GM23338 (cell line): ENCODE measurements at regions not wholly inside any gene's neighbourhood (a gene's known extent, or its start where the extent isn't known, plus 50 kb on each side); places are given as distances from the start of the nearest gene placed in this dataset.

Source experiments
- ATAC-seq: fragments of 200-7000 bp; cut with Tn5 transposase; 3 replicates; pipeline ENCODE4 v1.9.1; 2020
- DNase-seq: peaks from one replicate; pipeline ENCODE4 v3.0.0-alpha.2; 2015; ENCODE audit warnings: low spot score
- H2AFZ ChIP-seq: fragments of 200-600 bp; sonication (generic); 2 replicates; pipeline ENCODE4 v1.8.0; 2016; ENCODE audit warnings: antibody characterized with exemption, mild to moderate bottlenecking, moderate library complexity
- H3F3A ChIP-seq: fragments of 200-600 bp; sonication (generic); replicated peaks from 2 replicates; pipeline ENCODE4 v1.8.0; 2017; ENCODE audit warnings: antibody characterized with exemption, mixed run types, low read depth
- H3K27ac ChIP-seq: fragments of 200-600 bp; sonication (generic); 2 replicates; pipeline ENCODE4 v1.6.1; 2016; ENCODE audit warnings: low read depth
- H3K27me3 ChIP-seq: fragments of 200-600 bp; sonication (generic); 2 replicates; pipeline ENCODE4 v1.8.0; 2016; ENCODE audit warnings: mild to moderate bottlenecking, mixed run types, moderate library complexity; ENCODE audit not compliant: insufficient read depth
- H3K36me3 ChIP-seq: fragments of 200-600 bp; sonication (generic); 2 replicates; pipeline ENCODE4 v1.8.0; 2016; ENCODE audit warnings: mild to moderate bottlenecking; ENCODE audit not compliant: insufficient read depth
- H3K4me1 ChIP-seq: fragments of 200-600 bp; sonication (generic); 2 replicates; pipeline ENCODE4 v1.8.0; 2016; ENCODE audit warnings: mild to moderate bottlenecking, moderate library complexity; ENCODE audit not compliant: insufficient read depth
- H3K4me2 ChIP-seq: fragments of 200-600 bp; sonication (generic); 2 replicates; pipeline ENCODE4 v1.7.1; 2017; ENCODE audit warnings: mixed run types
- H3K4me3 ChIP-seq: fragments of 200-600 bp; sonication (generic); 2 replicates; pipeline ENCODE4 v1.6.1; 2016; ENCODE audit warnings: mixed run types
- H3K79me2 ChIP-seq: fragments of 200-600 bp; sonication (generic); replicated peaks from 2 replicates; pipeline ENCODE4 v1.8.0; 2017; ENCODE audit warnings: mild to moderate bottlenecking; ENCODE audit not compliant: insufficient read depth
- H3K9me2 ChIP-seq: fragments of 200-600 bp; sonication (generic); 2 replicates; pipeline ENCODE4 v1.8.0; 2017; ENCODE audit not compliant: insufficient read depth
- H4K20me1 ChIP-seq: fragments of 200-600 bp; sonication (generic); replicated peaks from 2 replicates; pipeline ENCODE4 v1.8.0; 2017; ENCODE audit warnings: mild to moderate bottlenecking; ENCODE audit not compliant: insufficient read depth
- H3K27ac Mint-ChIP-seq: 2 replicates; pipeline ENCODE4 v1.8.0; 2020; ENCODE audit warnings: inconsistent platforms, mild to moderate bottlenecking, moderate library complexity, mixed read lengths
- H3K27me3 Mint-ChIP-seq: 3 replicates; pipeline ENCODE4 v1.8.0; 2022; ENCODE audit warnings: low read depth, mild to moderate bottlenecking, moderate library complexity, mixed read lengths, inconsistent platforms; ENCODE audit not compliant: insufficient read depth, poor library complexity
- H3K36me3 Mint-ChIP-seq: 3 replicates; pipeline ENCODE4 v1.8.0; 2021; ENCODE audit warnings: low read depth, mild to moderate bottlenecking, inconsistent platforms, moderate library complexity, mixed read lengths
- H3K4me1 Mint-ChIP-seq: 3 replicates; pipeline ENCODE4 v1.8.0; 2020; ENCODE audit warnings: mild to moderate bottlenecking, inconsistent platforms, mixed read lengths
- H3K4me3 Mint-ChIP-seq: 3 replicates; pipeline ENCODE4 v1.8.0; 2021; ENCODE audit warnings: moderate library complexity, mild to moderate bottlenecking, inconsistent platforms, mixed read lengths
- H3K9me3 Mint-ChIP-seq: 3 replicates; pipeline ENCODE4 v1.8.0; 2020; ENCODE audit warnings: moderate library complexity, mild to moderate bottlenecking, inconsistent platforms, mixed read lengths
- JUNB ChIP-seq: IDR thresholded peaks from one replicate; pipeline ENCODE4 v1.6.1; 2016; ENCODE audit warnings: antibody characterized with exemption; ENCODE audit not compliant: unreplicated experiment
- NANOG ChIP-seq: IDR thresholded peaks from 2 replicates; pipeline ENCODE4 v1.6.1; 2016; ENCODE audit warnings: antibody characterized with exemption, borderline replicate concordance
- POLR2AphosphoS5 ChIP-seq: IDR thresholded peaks from 2 replicates; pipeline ENCODE4 v1.6.1; 2016; ENCODE audit warnings: antibody characterized with exemption, low read depth
- STAT1 ChIP-seq: IDR thresholded peaks from one replicate; pipeline ENCODE4 v1.6.1; 2016; ENCODE audit warnings: antibody characterized with exemption; ENCODE audit not compliant: unreplicated experiment
- ZNF114 ChIP-seq: fragments of 250-450 bp; sonication (Bioruptor Pico); IDR thresholded peaks from 2 replicates; pipeline ENCODE4 v1.5.0; 2020; ENCODE audit warnings: mild to moderate bottlenecking, moderate library complexity
- ZNF331 ChIP-seq: fragments of 250-450 bp; sonication (Bioruptor Pico); IDR thresholded peaks from 2 replicates; pipeline ENCODE4 v1.5.0; 2020; ENCODE audit warnings: low read depth, mild to moderate bottlenecking, moderate library complexity
- TF ChIP-seq, protein P1 (sequence below): IDR thresholded peaks from one replicate; pipeline ENCODE4 v1.6.1; 2018; ENCODE audit warnings: antibody characterized with exemption; ENCODE audit not compliant: unreplicated experiment
- TF ChIP-seq, protein P2 (sequence below): fragments of 250-450 bp; sonication (Bioruptor Pico); IDR thresholded peaks from 2 replicates; pipeline ENCODE4 v1.5.0; 2020; ENCODE audit warnings: mild to moderate bottlenecking, moderate library complexity
- TF ChIP-seq, protein P3 (sequence below): IDR thresholded peaks from 2 replicates; pipeline ENCODE4 v1.6.1; 2016; ENCODE audit warnings: antibody characterized with exemption
- TF ChIP-seq, protein P4 (sequence below), 2 experiments: fragments of 200-600 bp in 1 of 2; sonication (generic) in 1 of 2; conservative IDR thresholded peaks; 2 replicates each; pipeline versions ENCODE4 v1.5.1 to v1.6.1; 2016 to 2017; ENCODE audit warnings: antibody characterized with exemption in 2 of 2, low read depth in 2 of 2, mild to moderate bottlenecking in 2 of 2, moderate library complexity in 1 of 2

DNA sequence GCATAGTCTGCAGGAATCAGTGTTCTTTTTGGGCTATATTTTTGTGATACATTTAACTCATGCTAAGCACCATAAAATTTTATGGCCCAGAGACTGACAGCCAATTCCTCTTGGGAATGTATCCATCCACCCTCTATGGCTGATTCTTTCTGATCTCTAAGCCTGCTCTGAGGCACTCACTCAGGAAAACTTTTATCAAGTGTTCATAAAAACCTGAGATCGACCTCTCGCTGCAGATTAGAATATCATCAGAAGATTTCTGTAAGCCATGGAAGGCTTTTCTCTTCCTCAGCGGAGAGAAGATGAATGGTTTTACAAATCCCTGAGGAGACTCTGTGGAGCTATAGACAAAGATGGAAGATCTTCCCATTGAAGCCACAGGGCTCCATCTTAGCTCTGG lies 489.8 kb upstream of the GHITM start (continued):
- TF ChIP-seq, protein P1, sequence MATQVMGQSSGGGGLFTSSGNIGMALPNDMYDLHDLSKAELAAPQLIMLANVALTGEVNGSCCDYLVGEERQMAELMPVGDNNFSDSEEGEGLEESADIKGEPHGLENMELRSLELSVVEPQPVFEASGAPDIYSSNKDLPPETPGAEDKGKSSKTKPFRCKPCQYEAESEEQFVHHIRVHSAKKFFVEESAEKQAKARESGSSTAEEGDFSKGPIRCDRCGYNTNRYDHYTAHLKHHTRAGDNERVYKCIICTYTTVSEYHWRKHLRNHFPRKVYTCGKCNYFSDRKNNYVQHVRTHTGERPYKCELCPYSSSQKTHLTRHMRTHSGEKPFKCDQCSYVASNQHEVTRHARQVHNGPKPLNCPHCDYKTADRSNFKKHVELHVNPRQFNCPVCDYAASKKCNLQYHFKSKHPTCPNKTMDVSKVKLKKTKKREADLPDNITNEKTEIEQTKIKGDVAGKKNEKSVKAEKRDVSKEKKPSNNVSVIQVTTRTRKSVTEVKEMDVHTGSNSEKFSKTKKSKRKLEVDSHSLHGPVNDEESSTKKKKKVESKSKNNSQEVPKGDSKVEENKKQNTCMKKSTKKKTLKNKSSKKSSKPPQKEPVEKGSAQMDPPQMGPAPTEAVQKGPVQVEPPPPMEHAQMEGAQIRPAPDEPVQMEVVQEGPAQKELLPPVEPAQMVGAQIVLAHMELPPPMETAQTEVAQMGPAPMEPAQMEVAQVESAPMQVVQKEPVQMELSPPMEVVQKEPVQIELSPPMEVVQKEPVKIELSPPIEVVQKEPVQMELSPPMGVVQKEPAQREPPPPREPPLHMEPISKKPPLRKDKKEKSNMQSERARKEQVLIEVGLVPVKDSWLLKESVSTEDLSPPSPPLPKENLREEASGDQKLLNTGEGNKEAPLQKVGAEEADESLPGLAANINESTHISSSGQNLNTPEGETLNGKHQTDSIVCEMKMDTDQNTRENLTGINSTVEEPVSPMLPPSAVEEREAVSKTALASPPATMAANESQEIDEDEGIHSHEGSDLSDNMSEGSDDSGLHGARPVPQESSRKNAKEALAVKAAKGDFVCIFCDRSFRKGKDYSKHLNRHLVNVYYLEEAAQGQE = no peak
- no peak for TF ChIP-seq STAT1

DNA sequence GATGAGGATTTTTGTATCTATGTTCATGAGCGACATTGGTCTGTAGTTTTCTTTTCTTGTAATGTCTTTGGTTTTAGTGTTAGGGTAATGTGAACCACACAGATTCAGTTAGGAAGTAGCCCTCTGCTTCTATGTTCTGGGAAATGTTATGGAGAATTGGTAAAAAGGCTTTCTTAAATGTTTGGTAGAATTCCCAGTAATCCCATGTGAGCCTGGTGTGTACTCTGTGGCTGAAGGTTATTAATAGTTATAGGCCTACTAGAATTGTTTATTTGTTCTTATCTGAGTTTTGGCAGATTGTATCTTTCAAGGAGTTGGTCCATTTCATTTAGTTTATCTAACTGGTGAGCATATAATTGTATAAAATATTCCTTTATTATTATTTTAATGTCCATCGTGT lies 484.6 kb upstream of the GHITM start:
- H3K4me3 Mint-ChIP-seq = no peak overlapping the region
- no peaks in the 10 kb centered on the region for H3F3A ChIP-seq
- TF ChIP-seq, protein P2, sequence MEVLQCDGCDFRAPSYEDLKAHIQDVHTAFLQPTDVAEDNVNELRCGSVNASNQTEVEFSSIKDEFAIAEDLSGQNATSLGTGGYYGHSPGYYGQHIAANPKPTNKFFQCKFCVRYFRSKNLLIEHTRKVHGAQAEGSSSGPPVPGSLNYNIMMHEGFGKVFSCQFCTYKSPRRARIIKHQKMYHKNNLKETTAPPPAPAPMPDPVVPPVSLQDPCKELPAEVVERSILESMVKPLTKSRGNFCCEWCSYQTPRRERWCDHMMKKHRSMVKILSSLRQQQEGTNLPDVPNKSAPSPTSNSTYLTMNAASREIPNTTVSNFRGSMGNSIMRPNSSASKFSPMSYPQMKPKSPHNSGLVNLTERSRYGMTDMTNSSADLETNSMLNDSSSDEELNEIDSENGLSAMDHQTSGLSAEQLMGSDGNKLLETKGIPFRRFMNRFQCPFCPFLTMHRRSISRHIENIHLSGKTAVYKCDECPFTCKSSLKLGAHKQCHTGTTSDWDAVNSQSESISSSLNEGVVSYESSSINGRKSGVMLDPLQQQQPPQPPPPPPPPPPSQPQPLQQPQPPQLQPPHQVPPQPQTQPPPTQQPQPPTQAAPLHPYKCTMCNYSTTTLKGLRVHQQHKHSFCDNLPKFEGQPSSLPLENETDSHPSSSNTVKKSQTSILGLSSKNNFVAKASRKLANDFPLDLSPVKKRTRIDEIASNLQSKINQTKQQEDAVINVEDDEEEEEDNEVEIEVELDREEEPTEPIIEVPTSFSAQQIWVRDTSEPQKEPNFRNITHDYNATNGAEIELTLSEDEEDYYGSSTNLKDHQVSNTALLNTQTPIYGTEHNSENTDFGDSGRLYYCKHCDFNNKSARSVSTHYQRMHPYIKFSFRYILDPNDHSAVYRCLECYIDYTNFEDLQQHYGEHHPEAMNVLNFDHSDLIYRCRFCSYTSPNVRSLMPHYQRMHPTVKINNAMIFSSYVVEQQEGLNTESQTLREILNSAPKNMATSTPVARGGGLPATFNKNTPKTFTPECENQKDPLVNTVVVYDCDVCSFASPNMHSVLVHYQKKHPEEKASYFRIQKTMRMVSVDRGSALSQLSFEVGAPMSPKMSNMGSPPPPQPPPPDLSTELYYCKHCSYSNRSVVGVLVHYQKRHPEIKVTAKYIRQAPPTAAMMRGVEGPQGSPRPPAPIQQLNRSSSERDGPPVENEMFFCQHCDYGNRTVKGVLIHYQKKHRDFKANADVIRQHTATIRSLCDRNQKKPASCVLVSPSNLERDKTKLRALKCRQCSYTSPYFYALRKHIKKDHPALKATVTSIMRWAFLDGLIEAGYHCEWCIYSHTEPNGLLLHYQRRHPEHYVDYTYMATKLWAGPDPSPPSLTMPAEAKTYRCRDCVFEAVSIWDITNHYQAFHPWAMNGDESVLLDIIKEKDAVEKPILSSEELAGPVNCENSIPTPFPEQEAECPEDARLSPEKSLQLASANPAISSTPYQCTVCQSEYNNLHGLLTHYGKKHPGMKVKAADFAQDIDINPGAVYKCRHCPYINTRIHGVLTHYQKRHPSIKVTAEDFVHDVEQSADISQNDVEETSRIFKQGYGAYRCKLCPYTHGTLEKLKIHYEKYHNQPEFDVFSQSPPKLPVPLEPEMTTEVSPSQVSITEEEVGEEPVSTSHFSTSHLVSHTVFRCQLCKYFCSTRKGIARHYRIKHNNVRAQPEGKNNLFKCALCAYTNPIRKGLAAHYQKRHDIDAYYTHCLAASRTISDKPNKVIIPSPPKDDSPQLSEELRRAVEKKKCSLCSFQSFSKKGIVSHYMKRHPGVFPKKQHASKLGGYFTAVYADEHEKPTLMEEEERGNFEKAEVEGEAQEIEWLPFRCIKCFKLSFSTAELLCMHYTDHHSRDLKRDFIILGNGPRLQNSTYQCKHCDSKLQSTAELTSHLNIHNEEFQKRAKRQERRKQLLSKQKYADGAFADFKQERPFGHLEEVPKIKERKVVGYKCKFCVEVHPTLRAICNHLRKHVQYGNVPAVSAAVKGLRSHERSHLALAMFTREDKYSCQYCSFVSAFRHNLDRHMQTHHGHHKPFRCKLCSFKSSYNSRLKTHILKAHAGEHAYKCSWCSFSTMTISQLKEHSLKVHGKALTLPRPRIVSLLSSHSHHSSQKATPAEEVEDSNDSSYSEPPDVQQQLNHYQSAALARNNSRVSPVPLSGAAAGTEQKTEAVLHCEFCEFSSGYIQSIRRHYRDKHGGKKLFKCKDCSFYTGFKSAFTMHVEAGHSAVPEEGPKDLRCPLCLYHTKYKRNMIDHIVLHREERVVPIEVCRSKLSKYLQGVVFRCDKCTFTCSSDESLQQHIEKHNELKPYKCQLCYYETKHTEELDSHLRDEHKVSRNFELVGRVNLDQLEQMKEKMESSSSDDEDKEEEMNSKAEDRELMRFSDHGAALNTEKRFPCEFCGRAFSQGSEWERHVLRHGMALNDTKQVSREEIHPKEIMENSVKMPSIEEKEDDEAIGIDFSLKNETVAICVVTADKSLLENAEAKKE (CRISPR knock-in tag) = no peak
- TF ChIP-seq, protein P3, sequence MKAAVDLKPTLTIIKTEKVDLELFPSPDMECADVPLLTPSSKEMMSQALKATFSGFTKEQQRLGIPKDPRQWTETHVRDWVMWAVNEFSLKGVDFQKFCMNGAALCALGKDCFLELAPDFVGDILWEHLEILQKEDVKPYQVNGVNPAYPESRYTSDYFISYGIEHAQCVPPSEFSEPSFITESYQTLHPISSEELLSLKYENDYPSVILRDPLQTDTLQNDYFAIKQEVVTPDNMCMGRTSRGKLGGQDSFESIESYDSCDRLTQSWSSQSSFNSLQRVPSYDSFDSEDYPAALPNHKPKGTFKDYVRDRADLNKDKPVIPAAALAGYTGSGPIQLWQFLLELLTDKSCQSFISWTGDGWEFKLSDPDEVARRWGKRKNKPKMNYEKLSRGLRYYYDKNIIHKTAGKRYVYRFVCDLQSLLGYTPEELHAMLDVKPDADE = no peak
- TF ChIP-seq POLR2AphosphoS5 = no peak
- TF ChIP-seq NANOG = no peak
- TF ChIP-seq ZNF331 (CRISPR knock-in tag) = no peak
- TF ChIP-seq, protein P1 = no peak
- TF ChIP-seq, protein P4, sequence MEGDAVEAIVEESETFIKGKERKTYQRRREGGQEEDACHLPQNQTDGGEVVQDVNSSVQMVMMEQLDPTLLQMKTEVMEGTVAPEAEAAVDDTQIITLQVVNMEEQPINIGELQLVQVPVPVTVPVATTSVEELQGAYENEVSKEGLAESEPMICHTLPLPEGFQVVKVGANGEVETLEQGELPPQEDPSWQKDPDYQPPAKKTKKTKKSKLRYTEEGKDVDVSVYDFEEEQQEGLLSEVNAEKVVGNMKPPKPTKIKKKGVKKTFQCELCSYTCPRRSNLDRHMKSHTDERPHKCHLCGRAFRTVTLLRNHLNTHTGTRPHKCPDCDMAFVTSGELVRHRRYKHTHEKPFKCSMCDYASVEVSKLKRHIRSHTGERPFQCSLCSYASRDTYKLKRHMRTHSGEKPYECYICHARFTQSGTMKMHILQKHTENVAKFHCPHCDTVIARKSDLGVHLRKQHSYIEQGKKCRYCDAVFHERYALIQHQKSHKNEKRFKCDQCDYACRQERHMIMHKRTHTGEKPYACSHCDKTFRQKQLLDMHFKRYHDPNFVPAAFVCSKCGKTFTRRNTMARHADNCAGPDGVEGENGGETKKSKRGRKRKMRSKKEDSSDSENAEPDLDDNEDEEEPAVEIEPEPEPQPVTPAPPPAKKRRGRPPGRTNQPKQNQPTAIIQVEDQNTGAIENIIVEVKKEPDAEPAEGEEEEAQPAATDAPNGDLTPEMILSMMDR (conservative IDR thresholded peaks at IDR 0.05; ENCODE audit: low read depth in 2 of 2) = no peak
- no peak for TF ChIP-seq JUNB
- no peak for TF ChIP-seq ZNF114

More for the DNA sequence above, 484.6 kb upstream of the GHITM start:
- ATAC-seq (no peak), DNase-seq (no peak)
- Histone ChIP-seq H3K36me3 (no peaks in the 10 kb centered on the region), H4K20me1 (no peaks in the 10 kb centered on the region), H3K4me3 (no peak overlapping the region), H3K79me2 (no peaks in the 10 kb centered on the region), H3K9me2 (no peaks in the 10 kb centered on the region), H3K4me1 (no peaks in the 10 kb centered on the region), H3K27ac (no peak overlapping the region), H3K27me3 (no peaks in the 10 kb centered on the region), H3K4me2 (no peak overlapping the region), H2AFZ (no peak overlapping the region)
- H3K4me1 Mint-ChIP-seq = no peaks in the 10 kb centered on the region
- H3K27ac Mint-ChIP-seq = no peak overlapping the region
- no peaks in the 10 kb centered on the region for H3K27me3 Mint-ChIP-seq
- no peaks in the 10 kb centered on the region for H3K36me3 Mint-ChIP-seq
- no peaks in the 10 kb centered on the region for H3K9me3 Mint-ChIP-seq
